ENCODE measurements at regions not wholly inside any gene's neighbourhood (a gene's known extent, or its start where the extent isn't known, plus 50 kb on each side); places are given as distances from the start of the nearest gene placed in this dataset.

DNA sequence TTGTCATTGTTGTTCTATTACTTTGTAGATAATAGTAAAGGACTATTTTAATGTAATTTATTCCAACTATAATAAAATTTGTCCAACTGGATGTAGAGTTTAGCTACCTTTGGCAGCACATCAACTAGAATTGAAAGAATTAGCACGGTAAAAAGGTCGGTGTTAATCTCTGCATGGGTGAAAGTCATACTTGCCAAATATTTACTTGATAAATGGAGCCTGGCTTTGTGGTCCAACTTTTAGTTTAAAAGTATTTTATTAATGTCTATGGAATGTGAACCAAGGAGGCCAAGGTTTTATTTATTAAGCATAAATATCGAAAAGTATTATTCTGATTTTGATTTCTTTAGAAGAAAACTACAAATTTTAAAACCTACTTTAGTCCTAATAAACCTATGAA is 1389.0 kb downstream of the PCDH9 start:
- Mint-ChIP-seq H3K9me3 (no peaks in the 10 kb centered on the region), H3K36me3 (no peaks in the 10 kb centered on the region), H3K4me3 (no peak overlapping the region), H3K4me1 (no peaks in the 10 kb centered on the region), H3K27ac (no peak overlapping the region), H3K27me3 (ENCODE audit: low read depth) (no peaks in the 10 kb centered on the region)
- DNase-seq (ENCODE audit: low spot score) (no peak), ATAC-seq (no peak)
- ChIA-PET CTCF (no interaction called here), POLR2A (no interaction called here)
- TF ChIP-seq KAT7 (CRISPR knock-in tag; IDR thresholded peaks at IDR 0.05; ENCODE audit: borderline replicate concordance) = no peak
- TF ChIP-seq, protein P1, sequence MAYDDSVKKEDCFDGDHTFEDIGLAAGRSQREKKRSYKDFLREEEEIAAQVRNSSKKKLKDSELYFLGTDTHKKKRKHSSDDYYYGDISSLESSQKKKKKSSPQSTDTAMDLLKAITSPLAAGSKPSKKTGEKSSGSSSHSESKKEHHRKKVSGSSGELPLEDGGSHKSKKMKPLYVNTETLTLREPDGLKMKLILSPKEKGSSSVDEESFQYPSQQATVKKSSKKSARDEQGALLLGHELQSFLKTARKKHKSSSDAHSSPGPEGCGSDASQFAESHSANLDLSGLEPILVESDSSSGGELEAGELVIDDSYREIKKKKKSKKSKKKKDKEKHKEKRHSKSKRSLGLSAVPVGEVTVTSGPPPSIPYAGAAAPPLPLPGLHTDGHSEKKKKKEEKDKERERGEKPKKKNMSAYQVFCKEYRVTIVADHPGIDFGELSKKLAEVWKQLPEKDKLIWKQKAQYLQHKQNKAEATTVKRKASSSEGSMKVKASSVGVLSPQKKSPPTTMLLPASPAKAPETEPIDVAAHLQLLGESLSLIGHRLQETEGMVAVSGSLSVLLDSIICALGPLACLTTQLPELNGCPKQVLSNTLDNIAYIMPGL (CRISPR knock-in tag; IDR thresholded peaks at IDR 0.05) = no peak
- TF ChIP-seq, protein P2, sequence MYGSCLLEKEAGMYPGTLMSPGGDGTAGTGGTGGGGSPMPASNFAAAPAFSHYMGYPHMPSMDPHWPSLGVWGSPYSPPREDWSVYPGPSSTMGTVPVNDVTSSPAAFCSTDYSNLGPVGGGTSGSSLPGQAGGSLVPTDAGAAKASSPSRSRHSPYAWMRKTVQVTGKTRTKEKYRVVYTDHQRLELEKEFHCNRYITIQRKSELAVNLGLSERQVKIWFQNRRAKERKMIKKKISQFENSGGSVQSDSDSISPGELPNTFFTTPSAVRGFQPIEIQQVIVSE (CRISPR knock-in tag; IDR thresholded peaks at IDR 0.05; ENCODE audit: borderline replicate concordance) = no peak
- TF ChIP-seq, protein P3, sequence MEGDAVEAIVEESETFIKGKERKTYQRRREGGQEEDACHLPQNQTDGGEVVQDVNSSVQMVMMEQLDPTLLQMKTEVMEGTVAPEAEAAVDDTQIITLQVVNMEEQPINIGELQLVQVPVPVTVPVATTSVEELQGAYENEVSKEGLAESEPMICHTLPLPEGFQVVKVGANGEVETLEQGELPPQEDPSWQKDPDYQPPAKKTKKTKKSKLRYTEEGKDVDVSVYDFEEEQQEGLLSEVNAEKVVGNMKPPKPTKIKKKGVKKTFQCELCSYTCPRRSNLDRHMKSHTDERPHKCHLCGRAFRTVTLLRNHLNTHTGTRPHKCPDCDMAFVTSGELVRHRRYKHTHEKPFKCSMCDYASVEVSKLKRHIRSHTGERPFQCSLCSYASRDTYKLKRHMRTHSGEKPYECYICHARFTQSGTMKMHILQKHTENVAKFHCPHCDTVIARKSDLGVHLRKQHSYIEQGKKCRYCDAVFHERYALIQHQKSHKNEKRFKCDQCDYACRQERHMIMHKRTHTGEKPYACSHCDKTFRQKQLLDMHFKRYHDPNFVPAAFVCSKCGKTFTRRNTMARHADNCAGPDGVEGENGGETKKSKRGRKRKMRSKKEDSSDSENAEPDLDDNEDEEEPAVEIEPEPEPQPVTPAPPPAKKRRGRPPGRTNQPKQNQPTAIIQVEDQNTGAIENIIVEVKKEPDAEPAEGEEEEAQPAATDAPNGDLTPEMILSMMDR (IDR thresholded peaks at IDR 0.05) = no peak
- TF ChIP-seq, protein P4, sequence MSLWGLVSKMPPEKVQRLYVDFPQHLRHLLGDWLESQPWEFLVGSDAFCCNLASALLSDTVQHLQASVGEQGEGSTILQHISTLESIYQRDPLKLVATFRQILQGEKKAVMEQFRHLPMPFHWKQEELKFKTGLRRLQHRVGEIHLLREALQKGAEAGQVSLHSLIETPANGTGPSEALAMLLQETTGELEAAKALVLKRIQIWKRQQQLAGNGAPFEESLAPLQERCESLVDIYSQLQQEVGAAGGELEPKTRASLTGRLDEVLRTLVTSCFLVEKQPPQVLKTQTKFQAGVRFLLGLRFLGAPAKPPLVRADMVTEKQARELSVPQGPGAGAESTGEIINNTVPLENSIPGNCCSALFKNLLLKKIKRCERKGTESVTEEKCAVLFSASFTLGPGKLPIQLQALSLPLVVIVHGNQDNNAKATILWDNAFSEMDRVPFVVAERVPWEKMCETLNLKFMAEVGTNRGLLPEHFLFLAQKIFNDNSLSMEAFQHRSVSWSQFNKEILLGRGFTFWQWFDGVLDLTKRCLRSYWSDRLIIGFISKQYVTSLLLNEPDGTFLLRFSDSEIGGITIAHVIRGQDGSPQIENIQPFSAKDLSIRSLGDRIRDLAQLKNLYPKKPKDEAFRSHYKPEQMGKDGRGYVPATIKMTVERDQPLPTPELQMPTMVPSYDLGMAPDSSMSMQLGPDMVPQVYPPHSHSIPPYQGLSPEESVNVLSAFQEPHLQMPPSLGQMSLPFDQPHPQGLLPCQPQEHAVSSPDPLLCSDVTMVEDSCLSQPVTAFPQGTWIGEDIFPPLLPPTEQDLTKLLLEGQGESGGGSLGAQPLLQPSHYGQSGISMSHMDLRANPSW (CRISPR knock-in tag; conservative IDR thresholded peaks at IDR 0.05; ENCODE audit: low read depth) = no peak
- no peak for TF ChIP-seq FOXP1 (CRISPR knock-in tag; IDR thresholded peaks at IDR 0.05; ENCODE audit: borderline replicate concordance)
- no peak for TF ChIP-seq NR3C1 (CRISPR knock-in tag; conservative IDR thresholded peaks at IDR 0.05; ENCODE audit: low read depth)
- no peak for TF ChIP-seq ZNF423 (CRISPR knock-in tag; IDR thresholded peaks at IDR 0.05)
- TF ChIP-seq SMAD3 (CRISPR knock-in tag; IDR thresholded peaks at IDR 0.05; ENCODE audit: borderline replicate concordance) = no peak
- TF ChIP-seq, protein P5, sequence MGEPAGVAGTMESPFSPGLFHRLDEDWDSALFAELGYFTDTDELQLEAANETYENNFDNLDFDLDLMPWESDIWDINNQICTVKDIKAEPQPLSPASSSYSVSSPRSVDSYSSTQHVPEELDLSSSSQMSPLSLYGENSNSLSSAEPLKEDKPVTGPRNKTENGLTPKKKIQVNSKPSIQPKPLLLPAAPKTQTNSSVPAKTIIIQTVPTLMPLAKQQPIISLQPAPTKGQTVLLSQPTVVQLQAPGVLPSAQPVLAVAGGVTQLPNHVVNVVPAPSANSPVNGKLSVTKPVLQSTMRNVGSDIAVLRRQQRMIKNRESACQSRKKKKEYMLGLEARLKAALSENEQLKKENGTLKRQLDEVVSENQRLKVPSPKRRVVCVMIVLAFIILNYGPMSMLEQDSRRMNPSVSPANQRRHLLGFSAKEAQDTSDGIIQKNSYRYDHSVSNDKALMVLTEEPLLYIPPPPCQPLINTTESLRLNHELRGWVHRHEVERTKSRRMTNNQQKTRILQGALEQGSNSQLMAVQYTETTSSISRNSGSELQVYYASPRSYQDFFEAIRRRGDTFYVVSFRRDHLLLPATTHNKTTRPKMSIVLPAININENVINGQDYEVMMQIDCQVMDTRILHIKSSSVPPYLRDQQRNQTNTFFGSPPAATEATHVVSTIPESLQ (CRISPR knock-in tag; IDR thresholded peaks at IDR 0.05) = no peak
- TF ChIP-seq, protein P6, sequence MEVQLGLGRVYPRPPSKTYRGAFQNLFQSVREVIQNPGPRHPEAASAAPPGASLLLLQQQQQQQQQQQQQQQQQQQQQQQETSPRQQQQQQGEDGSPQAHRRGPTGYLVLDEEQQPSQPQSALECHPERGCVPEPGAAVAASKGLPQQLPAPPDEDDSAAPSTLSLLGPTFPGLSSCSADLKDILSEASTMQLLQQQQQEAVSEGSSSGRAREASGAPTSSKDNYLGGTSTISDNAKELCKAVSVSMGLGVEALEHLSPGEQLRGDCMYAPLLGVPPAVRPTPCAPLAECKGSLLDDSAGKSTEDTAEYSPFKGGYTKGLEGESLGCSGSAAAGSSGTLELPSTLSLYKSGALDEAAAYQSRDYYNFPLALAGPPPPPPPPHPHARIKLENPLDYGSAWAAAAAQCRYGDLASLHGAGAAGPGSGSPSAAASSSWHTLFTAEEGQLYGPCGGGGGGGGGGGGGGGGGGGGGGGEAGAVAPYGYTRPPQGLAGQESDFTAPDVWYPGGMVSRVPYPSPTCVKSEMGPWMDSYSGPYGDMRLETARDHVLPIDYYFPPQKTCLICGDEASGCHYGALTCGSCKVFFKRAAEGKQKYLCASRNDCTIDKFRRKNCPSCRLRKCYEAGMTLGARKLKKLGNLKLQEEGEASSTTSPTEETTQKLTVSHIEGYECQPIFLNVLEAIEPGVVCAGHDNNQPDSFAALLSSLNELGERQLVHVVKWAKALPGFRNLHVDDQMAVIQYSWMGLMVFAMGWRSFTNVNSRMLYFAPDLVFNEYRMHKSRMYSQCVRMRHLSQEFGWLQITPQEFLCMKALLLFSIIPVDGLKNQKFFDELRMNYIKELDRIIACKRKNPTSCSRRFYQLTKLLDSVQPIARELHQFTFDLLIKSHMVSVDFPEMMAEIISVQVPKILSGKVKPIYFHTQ (CRISPR knock-in tag; IDR thresholded peaks at IDR 0.05) = no peak
- no peak for TF ChIP-seq ELF4 (CRISPR knock-in tag; IDR thresholded peaks at IDR 0.05; ENCODE audit: low read depth)
- TF ChIP-seq, protein P7, sequence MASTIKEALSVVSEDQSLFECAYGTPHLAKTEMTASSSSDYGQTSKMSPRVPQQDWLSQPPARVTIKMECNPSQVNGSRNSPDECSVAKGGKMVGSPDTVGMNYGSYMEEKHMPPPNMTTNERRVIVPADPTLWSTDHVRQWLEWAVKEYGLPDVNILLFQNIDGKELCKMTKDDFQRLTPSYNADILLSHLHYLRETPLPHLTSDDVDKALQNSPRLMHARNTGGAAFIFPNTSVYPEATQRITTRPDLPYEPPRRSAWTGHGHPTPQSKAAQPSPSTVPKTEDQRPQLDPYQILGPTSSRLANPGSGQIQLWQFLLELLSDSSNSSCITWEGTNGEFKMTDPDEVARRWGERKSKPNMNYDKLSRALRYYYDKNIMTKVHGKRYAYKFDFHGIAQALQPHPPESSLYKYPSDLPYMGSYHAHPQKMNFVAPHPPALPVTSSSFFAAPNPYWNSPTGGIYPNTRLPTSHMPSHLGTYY (CRISPR knock-in tag; IDR thresholded peaks at IDR 0.05) = no peak
- TF ChIP-seq ZNF263 (CRISPR knock-in tag; IDR thresholded peaks at IDR 0.05; ENCODE audit: low read depth) = no peak
- no peak for TF ChIP-seq MYBL2 (CRISPR knock-in tag; IDR thresholded peaks at IDR 0.05)
- TF ChIP-seq ZNF396 (CRISPR knock-in tag; IDR thresholded peaks at IDR 0.05; ENCODE audit: borderline replicate concordance) = no peak
- TF ChIP-seq PRRX2 (CRISPR knock-in tag; IDR thresholded peaks at IDR 0.05) = no peak
- no peak for TF ChIP-seq ZNF317 (CRISPR knock-in tag; IDR thresholded peaks at IDR 0.05; ENCODE audit: borderline replicate concordance, low read depth)
- TF ChIP-seq, protein P8, sequence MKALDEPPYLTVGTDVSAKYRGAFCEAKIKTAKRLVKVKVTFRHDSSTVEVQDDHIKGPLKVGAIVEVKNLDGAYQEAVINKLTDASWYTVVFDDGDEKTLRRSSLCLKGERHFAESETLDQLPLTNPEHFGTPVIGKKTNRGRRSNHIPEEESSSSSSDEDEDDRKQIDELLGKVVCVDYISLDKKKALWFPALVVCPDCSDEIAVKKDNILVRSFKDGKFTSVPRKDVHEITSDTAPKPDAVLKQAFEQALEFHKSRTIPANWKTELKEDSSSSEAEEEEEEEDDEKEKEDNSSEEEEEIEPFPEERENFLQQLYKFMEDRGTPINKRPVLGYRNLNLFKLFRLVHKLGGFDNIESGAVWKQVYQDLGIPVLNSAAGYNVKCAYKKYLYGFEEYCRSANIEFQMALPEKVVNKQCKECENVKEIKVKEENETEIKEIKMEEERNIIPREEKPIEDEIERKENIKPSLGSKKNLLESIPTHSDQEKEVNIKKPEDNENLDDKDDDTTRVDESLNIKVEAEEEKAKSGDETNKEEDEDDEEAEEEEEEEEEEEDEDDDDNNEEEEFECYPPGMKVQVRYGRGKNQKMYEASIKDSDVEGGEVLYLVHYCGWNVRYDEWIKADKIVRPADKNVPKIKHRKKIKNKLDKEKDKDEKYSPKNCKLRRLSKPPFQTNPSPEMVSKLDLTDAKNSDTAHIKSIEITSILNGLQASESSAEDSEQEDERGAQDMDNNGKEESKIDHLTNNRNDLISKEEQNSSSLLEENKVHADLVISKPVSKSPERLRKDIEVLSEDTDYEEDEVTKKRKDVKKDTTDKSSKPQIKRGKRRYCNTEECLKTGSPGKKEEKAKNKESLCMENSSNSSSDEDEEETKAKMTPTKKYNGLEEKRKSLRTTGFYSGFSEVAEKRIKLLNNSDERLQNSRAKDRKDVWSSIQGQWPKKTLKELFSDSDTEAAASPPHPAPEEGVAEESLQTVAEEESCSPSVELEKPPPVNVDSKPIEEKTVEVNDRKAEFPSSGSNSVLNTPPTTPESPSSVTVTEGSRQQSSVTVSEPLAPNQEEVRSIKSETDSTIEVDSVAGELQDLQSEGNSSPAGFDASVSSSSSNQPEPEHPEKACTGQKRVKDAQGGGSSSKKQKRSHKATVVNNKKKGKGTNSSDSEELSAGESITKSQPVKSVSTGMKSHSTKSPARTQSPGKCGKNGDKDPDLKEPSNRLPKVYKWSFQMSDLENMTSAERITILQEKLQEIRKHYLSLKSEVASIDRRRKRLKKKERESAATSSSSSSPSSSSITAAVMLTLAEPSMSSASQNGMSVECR (CRISPR knock-in tag; IDR thresholded peaks at IDR 0.05; ENCODE audit: borderline replicate concordance) = no peak
